ENCODE measurements at regions not wholly inside any gene's neighbourhood (a gene's known extent, or its start where the extent isn't known, plus 50 kb on each side); places are given as distances from the start of the nearest gene placed in this dataset.

DNA sequence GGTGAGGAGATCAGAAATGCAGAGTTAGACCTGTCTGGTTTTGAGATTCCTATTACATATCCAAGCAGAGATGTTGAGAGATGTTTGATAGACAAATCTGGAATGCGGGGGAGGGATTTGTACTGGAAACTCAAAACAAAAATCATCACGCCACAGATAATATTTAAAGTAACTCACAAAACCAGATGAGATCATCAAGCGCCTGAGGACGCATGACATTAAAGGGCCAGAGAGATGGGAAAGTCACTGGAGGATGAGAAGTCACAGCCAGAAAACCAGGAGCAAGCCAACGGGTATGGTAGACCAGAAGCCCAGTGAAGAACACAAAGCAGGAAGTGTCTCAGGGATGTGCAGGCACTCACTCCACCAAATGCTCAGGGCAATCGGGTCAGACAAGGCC is 87.7 kb downstream of the DLL1 start:
- Histone ChIP-seq H3K27me3 (ENCODE audit: control insufficient read depth in 3 of 3, insufficient read depth in 3 of 3, low read length in 3 of 3) (peaks cover 0 to 4% (median 0%) of the 10 kb centered on the region in 3 donors), H3K9me3 (ENCODE audit: control insufficient read depth in 2 of 2, insufficient read depth in 1 of 2, low read depth in 1 of 2, low read length in 1 of 2) (peaks cover 0 to 2% of the 10 kb centered on the region in 2 donors), H3K36me3 (ENCODE audit: control insufficient read depth in 3 of 3, insufficient read depth in 2 of 3, low read depth in 1 of 3, low read length in 3 of 3) (no peaks in the 10 kb centered on the region), H3K4me1 (ENCODE audit: control insufficient read depth in 3 of 3, insufficient read depth in 2 of 3, low read depth in 1 of 3, low read length in 2 of 3) (no peaks in the 10 kb centered on the region), H3K4me3 (ENCODE audit: low read depth in 1 of 3, low read length in 3 of 3) (no peak overlapping the region), H3K27ac (ENCODE audit: low read depth in 1 of 3, low read length in 2 of 3) (no peak overlapping the region)
- WGBS, 3 donors = 84 to 85% (median 84%) methylated on average over 6 of the region's 6 CpGs
- no peak for DNase-seq
- FAIRE-seq = no peak

- Histone ChIP-seq H3K27me3 (ENCODE audit: control insufficient read depth in 3 of 3, insufficient read depth in 3 of 3, low read length in 3 of 3) (peaks cover 0 to 4% (median 0%) of the 10 kb centered on the region in 3 donors), H3K4me1 (ENCODE audit: control insufficient read depth in 3 of 3, insufficient read depth in 2 of 3, low read depth in 1 of 3, low read length in 2 of 3) (no peaks in the 10 kb centered on the region), H3K27ac (ENCODE audit: low read depth in 1 of 3, low read length in 2 of 3) (no peak overlapping the region), H3K9me3 (ENCODE audit: control insufficient read depth in 2 of 2, insufficient read depth in 1 of 2, low read depth in 1 of 2, low read length in 1 of 2) (peaks cover 0 to 2% of the 10 kb centered on the region in 2 donors), H3K36me3 (ENCODE audit: control insufficient read depth in 3 of 3, insufficient read depth in 2 of 3, low read depth in 1 of 3, low read length in 3 of 3) (no peaks in the 10 kb centered on the region), H3K4me3 (ENCODE audit: low read depth in 1 of 3, low read length in 3 of 3) (no peak overlapping the region)
- no peak for FAIRE-seq
- 84 to 85% (median 85%) methylated on average over 13 of the region's 13 CpGs for WGBS, 3 donors
- no peak for DNase-seq
These were observed 88.3 kb downstream of the DLL1 start for GRCh38 chr6:170202416-170203135.

DNA sequence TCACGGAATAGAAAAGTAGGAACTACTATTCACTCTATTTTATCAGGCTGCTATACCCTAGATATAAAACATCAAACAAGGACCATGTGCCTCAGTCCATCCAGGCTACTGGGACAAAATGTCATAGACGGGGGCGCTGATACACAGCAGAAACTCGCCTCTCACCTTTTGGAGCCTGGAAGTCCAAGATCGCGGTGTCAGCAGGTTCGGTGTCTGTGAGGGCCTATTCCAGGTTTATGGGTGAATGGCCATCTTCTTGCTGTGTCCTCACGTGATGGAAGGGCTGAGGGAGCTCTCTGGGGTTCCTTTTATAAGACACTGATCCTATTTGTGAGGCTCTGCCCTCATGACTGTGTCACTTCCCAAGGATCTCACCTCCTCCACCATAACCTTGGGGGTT is 89.5 kb downstream of the DLL1 start:
- FAIRE-seq = no peak
- H3K4me1 ChIP-seq (ENCODE audit: control insufficient read depth in 3 of 3, insufficient read depth in 2 of 3, low read depth in 1 of 3, low read length in 2 of 3) = no peaks in the 10 kb centered on the region
- peaks cover 0 to 2% of the 10 kb centered on the region in 2 donors for H3K9me3 ChIP-seq (ENCODE audit: control insufficient read depth in 2 of 2, insufficient read depth in 1 of 2, low read depth in 1 of 2, low read length in 1 of 2)
- H3K27ac ChIP-seq (ENCODE audit: low read depth in 1 of 3, low read length in 2 of 3) = no peak overlapping the region
- DNase-seq = no peak
- H3K4me3 ChIP-seq (ENCODE audit: low read depth in 1 of 3, low read length in 3 of 3) = no peak overlapping the region
- H3K27me3 ChIP-seq (ENCODE audit: control insufficient read depth in 3 of 3, insufficient read depth in 3 of 3, low read length in 3 of 3) = peaks cover 0 to 4% (median 0%) of the 10 kb centered on the region in 3 donors
- 76 to 89% (median 80%) methylated on average over 8 of the region's 8 CpGs for WGBS, 3 donors
- H3K36me3 ChIP-seq (ENCODE audit: control insufficient read depth in 3 of 3, insufficient read depth in 2 of 3, low read depth in 1 of 3, low read length in 3 of 3) = no peaks in the 10 kb centered on the region

DNA sequence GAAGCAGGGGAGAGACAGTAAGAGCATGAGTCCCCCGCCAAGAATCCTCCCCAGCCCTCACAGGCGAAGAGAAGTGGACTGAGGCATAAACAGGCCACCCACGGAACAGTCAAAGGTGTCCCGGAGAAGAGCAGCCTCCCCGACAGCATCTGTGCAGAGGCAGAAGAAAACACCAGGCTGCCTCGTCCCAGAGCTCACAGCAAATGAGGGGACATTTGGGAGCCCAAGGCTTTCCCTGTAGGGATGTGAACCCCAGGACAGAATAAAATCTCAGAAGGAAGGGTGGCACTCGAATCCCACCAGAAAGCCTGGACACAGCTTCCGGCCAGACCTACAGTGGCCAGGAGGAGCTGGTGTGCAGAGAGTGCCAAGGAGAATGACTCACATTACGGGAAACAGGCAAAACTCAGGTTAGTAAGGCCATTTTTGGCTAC is 90.4 kb downstream of the DLL1 start:
- H3K4me3 ChIP-seq (ENCODE audit: low read depth in 1 of 3, low read length in 3 of 3) = no peak overlapping the region
- peak overlapping the region in 1 of 3 donors; percentile 60 for H3K27ac ChIP-seq (ENCODE audit: low read depth in 1 of 3, low read length in 2 of 3)
- FAIRE-seq (no peak), DNase-seq (no peak)
- no peaks in the 10 kb centered on the region for H3K4me1 ChIP-seq (ENCODE audit: control insufficient read depth in 3 of 3, insufficient read depth in 2 of 3, low read depth in 1 of 3, low read length in 2 of 3)
- no peaks in the 10 kb centered on the region for H3K36me3 ChIP-seq (ENCODE audit: control insufficient read depth in 3 of 3, insufficient read depth in 2 of 3, low read depth in 1 of 3, low read length in 3 of 3)
- H3K9me3 ChIP-seq (ENCODE audit: control insufficient read depth in 2 of 2, insufficient read depth in 1 of 2, low read depth in 1 of 2, low read length in 1 of 2) = peaks cover 0 to 2% of the 10 kb centered on the region in 2 donors
- peaks cover 0 to 4% (median 0%) of the 10 kb centered on the region in 3 donors for H3K27me3 ChIP-seq (ENCODE audit: control insufficient read depth in 3 of 3, insufficient read depth in 3 of 3, low read length in 3 of 3)
- WGBS, 3 donors = 69 to 75% (median 70%) methylated on average over 9 of the region's 9 CpGs

GRCh38 chr6:170199716-170200115 is 91.2 kb downstream of the DLL1 start:
- 74 to 84% (median 80%) methylated on average over 6 of the region's 6 CpGs for WGBS, 3 donors
- Histone ChIP-seq H3K27ac (ENCODE audit: low read depth in 1 of 3, low read length in 2 of 3) (no peak overlapping the region), H3K4me3 (ENCODE audit: low read depth in 1 of 3, low read length in 3 of 3) (no peak overlapping the region), H3K36me3 (ENCODE audit: control insufficient read depth in 3 of 3, insufficient read depth in 2 of 3, low read depth in 1 of 3, low read length in 3 of 3) (no peaks in the 10 kb centered on the region), H3K4me1 (ENCODE audit: control insufficient read depth in 3 of 3, insufficient read depth in 2 of 3, low read depth in 1 of 3, low read length in 2 of 3) (no peaks in the 10 kb centered on the region), H3K9me3 (ENCODE audit: control insufficient read depth in 2 of 2, insufficient read depth in 1 of 2, low read depth in 1 of 2, low read length in 1 of 2) (peaks cover 0 to 2% of the 10 kb centered on the region in 2 donors), H3K27me3 (ENCODE audit: control insufficient read depth in 3 of 3, insufficient read depth in 3 of 3, low read length in 3 of 3) (peaks cover 0 to 4% (median 0%) of the 10 kb centered on the region in 3 donors)
- DNase-seq (no peak), FAIRE-seq (no peak)

- DNase-seq (no peak), FAIRE-seq (no peak)
- WGBS, 3 donors = 35 to 43% (median 38%) methylated on average over 2 of the region's 2 CpGs
- H3K27me3 ChIP-seq (ENCODE audit: control insufficient read depth in 3 of 3, insufficient read depth in 3 of 3, low read length in 3 of 3) = peaks cover 0 to 4% (median 0%) of the 10 kb centered on the region in 3 donors
- H3K4me1 ChIP-seq (ENCODE audit: control insufficient read depth in 3 of 3, insufficient read depth in 2 of 3, low read depth in 1 of 3, low read length in 2 of 3) = no peaks in the 10 kb centered on the region
- H3K27ac ChIP-seq (ENCODE audit: low read depth in 1 of 3, low read length in 2 of 3) = no peak overlapping the region
- H3K36me3 ChIP-seq (ENCODE audit: control insufficient read depth in 3 of 3, insufficient read depth in 2 of 3, low read depth in 1 of 3, low read length in 3 of 3) = no peaks in the 10 kb centered on the region
- peaks cover 0 to 4% of the 10 kb centered on the region in 2 donors for H3K9me3 ChIP-seq (ENCODE audit: control insufficient read depth in 2 of 2, insufficient read depth in 1 of 2, low read depth in 1 of 2, low read length in 1 of 2)
- no peak overlapping the region for H3K4me3 ChIP-seq (ENCODE audit: low read depth in 1 of 3, low read length in 3 of 3)
These were observed 92.6 kb downstream of the DLL1 start for GRCh38 chr6:170198298-170198697.

DNA sequence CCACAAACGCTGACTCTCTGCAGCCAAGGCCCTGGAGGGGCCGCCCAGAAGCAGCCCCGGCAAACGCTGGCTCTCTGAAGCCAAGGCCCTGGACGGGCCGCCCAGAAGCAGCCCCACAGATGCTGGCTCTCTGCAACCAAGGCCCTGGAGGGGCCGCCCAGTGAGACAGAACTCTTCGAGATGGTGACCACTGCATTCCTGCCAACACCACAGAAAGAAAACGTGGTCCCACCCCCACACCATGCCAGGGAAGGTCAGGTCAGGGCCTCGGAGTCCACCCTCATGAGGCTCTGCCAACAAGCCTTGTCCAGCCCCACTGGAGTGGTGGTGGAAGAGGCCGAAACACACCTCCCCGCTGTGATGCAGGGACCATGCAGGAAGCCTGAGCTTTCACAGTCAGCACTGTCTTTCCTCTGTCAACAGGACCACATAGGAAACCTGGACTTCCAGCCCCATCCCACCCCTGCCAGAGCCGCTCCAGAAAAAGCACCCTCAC is 97.5 kb downstream of the DLL1 start:
- no peaks in the 10 kb centered on the region for H3K36me3 ChIP-seq (ENCODE audit: control insufficient read depth in 3 of 3, insufficient read depth in 2 of 3, low read depth in 1 of 3, low read length in 3 of 3)
- no peaks in the 10 kb centered on the region for H3K27me3 ChIP-seq (ENCODE audit: control insufficient read depth in 3 of 3, insufficient read depth in 3 of 3, low read length in 3 of 3)
- peaks cover 0 to 3% of the 10 kb centered on the region in 2 donors for H3K9me3 ChIP-seq (ENCODE audit: control insufficient read depth in 2 of 2, insufficient read depth in 1 of 2, low read depth in 1 of 2, low read length in 1 of 2)
- FAIRE-seq (no peak), DNase-seq (no peak)
- no peak overlapping the region for H3K27ac ChIP-seq (ENCODE audit: low read depth in 1 of 3, low read length in 2 of 3)
- no peak overlapping the region for H3K4me3 ChIP-seq (ENCODE audit: low read depth in 1 of 3, low read length in 3 of 3)
- no peaks in the 10 kb centered on the region for H3K4me1 ChIP-seq (ENCODE audit: control insufficient read depth in 3 of 3, insufficient read depth in 2 of 3, low read depth in 1 of 3, low read length in 2 of 3)
- 84 to 89% (median 85%) methylated on average over 13 of the region's 13 CpGs for WGBS, 3 donors

DNA sequence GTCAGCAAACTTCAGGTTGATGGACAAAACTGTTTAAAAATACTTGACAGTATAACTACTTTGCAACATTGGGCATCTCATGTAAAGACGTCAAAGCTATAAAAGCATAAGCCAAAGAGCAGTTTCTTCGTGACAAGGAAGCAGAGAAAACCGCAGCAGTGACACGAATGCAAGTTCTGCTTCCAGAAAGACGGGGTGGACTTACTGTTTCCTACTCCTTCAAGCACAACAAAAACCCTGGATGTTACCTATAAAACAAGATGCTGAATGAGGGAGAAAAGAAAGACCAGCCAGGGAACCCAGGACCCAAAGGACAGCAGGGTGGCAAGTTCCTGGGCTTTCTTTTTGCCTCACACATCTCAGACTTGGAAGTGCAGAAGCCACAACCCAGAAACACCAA is 98.0 kb downstream of the DLL1 start:
- H3K4me3 ChIP-seq (ENCODE audit: low read depth in 1 of 3, low read length in 3 of 3) = no peak overlapping the region
- no peaks in the 10 kb centered on the region for H3K4me1 ChIP-seq (ENCODE audit: control insufficient read depth in 3 of 3, insufficient read depth in 2 of 3, low read depth in 1 of 3, low read length in 2 of 3)
- peaks cover 0 to 3% of the 10 kb centered on the region in 2 donors for H3K9me3 ChIP-seq (ENCODE audit: control insufficient read depth in 2 of 2, insufficient read depth in 1 of 2, low read depth in 1 of 2, low read length in 1 of 2)
- H3K36me3 ChIP-seq (ENCODE audit: control insufficient read depth in 3 of 3, insufficient read depth in 2 of 3, low read depth in 1 of 3, low read length in 3 of 3) = no peaks in the 10 kb centered on the region
- DNase-seq (no peak), FAIRE-seq (no peak)
- no peaks in the 10 kb centered on the region for H3K27me3 ChIP-seq (ENCODE audit: control insufficient read depth in 3 of 3, insufficient read depth in 3 of 3, low read length in 3 of 3)
- WGBS, 3 donors = 84 to 88% (median 88%) methylated on average over 5 of the region's 5 CpGs
- H3K27ac ChIP-seq (ENCODE audit: low read depth in 1 of 3, low read length in 2 of 3) = no peak overlapping the region

Measured in small intestine (tissue), 7 donors.